NCI-H1092 treated with DMSO at 0.1 percent for 48 hours (cell line): ENCODE measurements at regions not wholly inside any gene's neighbourhood (a gene's known extent, or its start where the extent isn't known, plus 50 kb on each side); places are given as distances from the start of the nearest gene placed in this dataset.
A peak's percentile ranks its signal among the peaks of the same experiment; 100 is the strongest.

Experiments used
- DNase-seq: peaks from one replicate; lab custom pipeline; 2025; lab: John Stamatoyannopoulos, UW

GRCh38 chr2:37471994-37472393 is 127.6 kb downstream of the QPCT start:
- no peak for DNase-seq

DNA sequence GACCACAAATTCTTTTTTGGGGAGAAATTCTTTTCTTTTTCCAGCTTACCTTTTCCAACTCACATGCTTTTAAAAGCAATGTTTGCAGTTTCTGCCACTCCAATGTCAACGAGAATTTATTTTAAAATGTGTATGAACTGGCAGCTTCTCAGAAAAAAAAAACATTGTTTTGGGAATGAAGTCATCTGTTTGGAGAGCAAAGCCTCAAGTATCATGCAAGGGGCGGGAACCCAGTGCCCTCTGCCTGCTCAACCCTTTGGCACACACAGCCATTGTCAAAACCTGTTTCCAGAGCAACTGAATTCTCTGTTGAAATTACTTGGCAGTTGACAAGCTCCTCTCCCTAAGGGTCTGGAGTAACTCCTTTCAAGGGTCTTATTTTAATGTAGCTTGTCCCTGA is 128.5 kb downstream of the QPCT start:
- peak; percentile 64 for DNase-seq

GRCh38 chr2:37476411-37476810 is 132.0 kb downstream of the QPCT start:
- no peak for DNase-seq

DNA sequence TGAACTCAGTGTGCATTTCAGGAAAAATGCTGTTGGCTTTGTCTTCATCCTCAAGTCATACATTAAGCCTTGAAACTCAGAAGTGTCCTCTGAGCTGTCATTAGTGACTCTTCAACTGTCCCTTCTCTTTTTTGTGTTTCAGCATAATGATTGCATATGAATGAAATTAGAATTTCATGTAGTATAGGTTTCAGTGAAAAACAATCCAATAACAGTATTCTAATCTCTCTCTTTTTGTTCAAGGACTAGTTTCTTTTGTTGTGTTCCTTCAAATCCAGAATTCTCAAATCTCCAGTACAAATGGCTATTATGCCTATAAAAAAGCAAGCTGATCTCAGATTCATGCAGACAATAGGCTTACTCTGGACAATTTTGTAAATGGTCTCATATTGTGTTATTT is 133.5 kb downstream of the QPCT start:
- DNase-seq = no peak

- DNase-seq = no peak
Measured at GRCh38 chr2:37481244-37481643, 136.8 kb downstream of the QPCT start.

DNA sequence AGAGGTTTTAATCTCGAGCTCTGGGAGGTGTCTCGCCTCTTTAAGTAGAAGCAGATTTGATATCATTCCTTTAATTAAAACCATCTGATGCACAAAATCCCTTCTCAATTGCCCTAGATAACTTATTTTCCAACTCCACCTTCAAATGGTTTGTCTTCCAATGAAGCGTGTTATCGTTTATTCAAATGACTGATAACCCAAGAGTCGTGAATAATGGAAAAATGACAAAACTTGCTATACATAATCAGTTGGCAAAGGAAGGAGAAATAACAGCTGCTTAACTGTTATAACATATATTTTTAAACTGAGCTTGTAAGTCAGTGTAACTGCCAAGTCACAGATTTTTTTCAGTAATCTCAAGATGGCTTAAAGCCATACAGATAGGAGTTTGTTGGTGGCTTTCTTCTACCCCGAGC is 144.6 kb downstream of the QPCT start:
- DNase-seq = no peak

- no peak for DNase-seq
Measured at GRCh38 chr2:37489536-37489935, 145.1 kb downstream of the QPCT start.

GRCh38 chr2:37493425-37493824 is 149.0 kb downstream of the QPCT start:
- no peak for DNase-seq

DNA sequence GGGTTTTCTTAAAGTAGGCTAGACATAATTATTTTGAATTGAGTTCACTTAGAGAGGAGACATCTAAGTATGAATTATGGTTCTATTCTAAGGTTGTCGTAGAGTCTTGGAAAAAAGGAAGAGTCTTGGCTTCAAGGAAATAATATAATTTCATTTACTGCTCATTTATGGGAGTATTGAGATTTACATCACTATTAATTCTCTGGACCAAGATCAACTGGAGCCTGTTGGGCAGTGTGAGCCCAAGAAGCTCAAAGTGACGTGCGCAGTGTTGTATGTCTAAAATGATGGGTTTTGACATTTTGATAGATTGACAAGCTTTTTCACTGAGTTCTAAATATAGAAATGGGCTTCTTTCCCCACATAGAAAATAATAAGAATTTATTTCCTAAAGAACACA is 154.7 kb downstream of the QPCT start:
- no peak for DNase-seq

GRCh38 chr2:37500031-37500430 is 155.6 kb downstream of the QPCT start:
- DNase-seq = no peak

- DNase-seq = peak; percentile 6
Measured at GRCh38 chr2:37501113-37501512, 156.7 kb downstream of the QPCT start.

DNA sequence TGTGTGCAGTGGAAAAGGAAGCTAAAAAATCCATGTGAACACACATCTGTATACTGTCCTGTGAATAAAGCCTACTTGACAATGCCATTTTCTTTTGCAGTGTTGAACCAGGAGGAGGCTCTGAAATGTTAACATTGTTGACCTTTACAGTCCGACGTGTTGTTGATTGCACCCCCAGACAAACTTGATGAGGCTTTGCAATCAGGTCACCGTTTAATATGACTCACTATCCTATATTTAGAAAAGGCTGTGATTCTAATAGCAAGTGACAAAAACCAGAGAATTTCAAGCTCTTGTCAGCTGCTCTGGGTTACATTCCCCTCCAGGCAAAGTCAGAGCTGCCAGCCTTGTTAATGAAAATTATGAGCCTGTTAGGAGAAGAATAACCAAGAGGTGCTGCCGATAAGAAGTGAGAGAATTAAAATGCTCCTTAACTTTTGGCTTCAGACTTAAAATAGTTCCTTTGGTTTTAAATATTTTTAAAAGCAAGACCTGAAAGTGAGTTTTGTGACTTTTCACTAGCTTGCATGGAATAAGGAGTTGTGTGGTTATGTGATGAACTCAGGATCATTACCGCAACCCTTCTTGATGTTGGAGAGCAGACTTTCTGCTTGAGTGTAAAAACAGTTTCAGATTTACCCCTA is 162.1 kb downstream of the QPCT start:
- no peak for DNase-seq

DNA sequence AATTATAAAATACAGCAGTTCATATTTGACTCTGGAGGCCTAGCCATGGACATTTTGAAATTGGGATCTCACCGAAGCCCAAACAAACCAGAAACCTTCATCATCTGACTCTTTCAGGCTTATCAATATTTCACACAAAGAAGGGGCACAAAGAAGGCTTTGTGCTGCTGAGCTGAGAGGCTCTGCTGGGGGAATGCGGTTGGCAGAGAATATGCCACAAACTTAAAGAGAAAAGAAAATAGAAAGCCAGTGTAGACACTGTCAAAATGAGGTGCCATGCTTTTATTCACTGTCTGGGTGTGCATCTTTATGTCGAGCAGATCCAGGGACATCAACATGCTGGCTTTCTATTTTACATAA is 162.6 kb downstream of the QPCT start:
- no peak for DNase-seq

GRCh38 chr2:37507703-37508102 is 163.3 kb downstream of the QPCT start:
- no peak for DNase-seq

DNA sequence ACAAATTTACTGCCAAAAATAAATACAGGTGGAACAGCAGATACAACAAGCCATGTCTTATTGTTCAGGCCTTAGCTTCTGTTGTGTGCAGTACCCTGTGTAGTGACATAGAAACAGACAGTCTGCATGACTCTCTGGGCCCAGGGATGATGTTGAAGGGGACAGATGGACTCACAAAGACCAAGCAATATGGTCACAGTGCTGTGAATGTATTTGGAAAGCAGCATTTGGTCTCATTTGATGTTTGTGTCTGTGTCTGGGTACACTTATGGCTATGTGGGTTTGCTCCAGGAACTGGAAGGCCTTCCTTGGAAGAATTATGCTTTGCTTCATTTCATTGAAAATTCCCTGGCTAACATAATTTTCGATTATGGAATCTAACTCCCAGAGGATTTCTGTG is 158.5 kb downstream of the CDC42EP3 start:
- DNase-seq = no peak

DNA sequence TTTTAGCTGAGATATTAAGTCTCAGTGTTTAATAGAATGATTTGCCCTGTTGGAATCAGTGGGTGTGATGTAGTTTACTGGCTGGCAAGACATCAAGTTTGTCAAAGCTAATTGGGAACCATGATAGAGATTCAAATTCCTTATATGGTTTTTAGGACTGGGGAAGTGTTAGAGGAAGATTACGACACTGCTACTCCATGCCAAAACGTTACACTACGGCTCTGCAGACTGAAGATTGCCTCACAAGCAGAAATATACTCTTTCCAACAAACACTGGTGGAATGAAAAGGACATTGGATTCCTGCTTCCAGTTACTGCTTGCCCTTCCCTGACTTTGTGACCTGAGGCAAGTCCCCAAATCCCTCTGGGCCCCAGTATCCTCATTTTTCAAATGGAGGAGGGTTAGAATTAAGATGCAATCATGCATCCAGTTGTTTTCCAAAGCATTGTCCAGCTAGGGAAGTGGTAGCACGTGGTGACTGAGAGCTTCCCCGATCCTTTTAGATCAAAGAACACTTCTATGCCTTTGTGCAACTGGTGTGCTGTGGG is 147.6 kb downstream of the CDC42EP3 start:
- DNase-seq = no peak

DNA sequence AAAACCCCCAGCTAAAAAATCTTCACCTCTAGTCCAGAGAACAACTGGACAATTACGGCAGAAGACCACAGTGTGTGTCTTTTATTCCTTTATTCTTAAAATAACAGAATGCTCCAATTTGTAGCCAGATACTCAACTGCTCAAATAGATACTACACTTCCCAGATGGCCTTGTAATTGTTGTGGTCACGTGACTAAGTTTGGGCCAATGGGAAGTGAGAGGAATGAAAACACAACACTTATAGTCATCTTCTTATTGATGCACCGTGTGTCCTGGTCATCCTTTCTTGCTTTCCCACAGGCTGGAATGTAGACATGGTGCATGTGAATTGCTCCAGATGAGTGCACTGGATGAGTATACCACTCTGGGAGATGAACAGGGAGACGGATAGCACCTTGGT is 145.1 kb downstream of the CDC42EP3 start:
- DNase-seq = no peak

GRCh38 chr2:37526856-37527255 is 144.6 kb downstream of the CDC42EP3 start:
- DNase-seq = no peak

DNA sequence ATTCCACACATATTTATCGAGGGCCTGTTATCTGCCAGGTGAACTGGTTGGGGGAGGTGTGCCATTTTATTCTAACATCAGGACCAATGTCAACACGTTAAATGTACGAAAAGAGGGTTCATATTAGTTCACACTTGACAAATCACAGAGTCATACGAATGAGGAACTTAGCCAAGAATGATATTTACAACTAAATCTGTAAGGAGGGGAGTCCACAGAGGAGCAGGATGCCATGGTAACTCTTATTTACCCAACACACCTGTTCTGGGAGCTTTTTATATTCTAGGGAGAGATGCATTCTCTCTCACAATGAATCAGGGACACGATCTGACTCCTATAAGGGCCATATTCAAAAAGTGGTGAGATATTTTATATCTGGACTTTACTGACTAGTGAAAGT is 144.1 kb downstream of the CDC42EP3 start:
- DNase-seq = peak; percentile 91

DNA sequence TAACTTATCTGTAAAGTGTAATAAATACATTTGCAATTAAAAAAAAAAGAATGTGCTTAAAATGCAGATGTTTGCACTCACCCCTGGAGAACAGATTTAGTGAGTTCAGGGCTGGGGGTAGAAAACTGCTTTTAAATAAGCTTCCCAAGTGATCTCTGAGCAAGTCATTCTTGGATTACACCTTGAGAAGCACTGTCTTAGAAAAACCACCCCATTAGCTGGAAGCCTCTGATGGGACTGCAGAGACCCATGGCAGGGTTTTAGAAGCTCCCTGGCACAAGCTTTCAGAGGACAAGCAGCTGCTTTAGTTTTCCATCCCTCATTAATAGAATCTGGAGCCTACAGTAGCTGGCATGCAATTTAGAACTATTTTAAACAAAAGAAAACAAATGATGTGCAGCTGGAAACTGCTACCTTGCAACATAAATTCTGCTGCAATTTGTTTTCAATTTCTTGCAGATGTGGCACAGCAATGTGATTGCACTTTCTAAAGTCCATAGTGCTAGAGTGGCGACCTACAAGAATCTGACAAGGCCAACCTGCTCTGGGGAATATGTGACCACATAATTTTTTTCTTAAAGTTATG is 141.5 kb downstream of the CDC42EP3 start:
- DNase-seq = no peak

GRCh38 chr2:37532503-37532902 is 138.9 kb downstream of the CDC42EP3 start:
- no peak for DNase-seq

DNA sequence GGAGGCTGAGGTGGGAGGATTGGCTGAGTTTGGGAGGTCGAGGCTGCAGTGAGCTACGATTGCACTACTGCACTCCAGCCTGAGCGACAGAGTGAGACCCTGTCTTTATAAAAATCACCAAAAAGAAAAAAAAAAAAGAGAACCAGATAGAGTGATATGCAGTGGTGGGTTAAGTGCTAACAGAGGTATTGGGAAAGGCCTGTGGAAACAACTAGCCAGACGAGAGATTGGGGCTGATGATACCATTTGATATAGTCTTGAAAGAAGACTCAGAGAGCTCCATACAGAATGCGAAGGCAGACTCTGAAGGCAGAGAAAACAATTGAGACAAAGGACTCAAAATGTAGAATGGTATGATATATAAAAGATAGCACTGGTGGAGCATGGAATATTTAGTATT is 134.1 kb downstream of the CDC42EP3 start:
- DNase-seq = no peak

DNA sequence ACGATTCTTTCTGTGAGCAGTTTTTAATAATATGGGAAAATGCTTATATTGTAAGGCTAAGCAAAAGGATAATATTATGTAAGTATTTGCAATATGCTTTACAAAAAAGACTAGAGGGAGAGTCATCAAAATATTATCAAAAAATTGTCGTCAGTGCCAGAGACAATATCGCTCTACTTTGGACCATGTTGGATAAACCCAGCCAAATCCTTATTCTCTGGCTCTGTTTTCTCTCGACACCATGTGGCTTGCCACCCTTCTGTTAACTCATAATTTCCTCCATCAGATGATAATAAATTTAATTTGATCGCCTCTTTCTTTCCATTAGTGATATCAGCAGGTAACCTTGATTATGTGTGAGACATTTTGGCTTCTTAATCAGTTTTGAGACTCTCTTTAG is 129.9 kb downstream of the CDC42EP3 start:
- DNase-seq = no peak

GRCh38 chr2:37543999-37544557 is 127.4 kb downstream of the CDC42EP3 start:
- no peak for DNase-seq
